NCI-H146 (cell line): ENCODE measurements at regions not wholly inside any gene's neighbourhood (a gene's known extent, or its start where the extent isn't known, plus 50 kb on each side); places are given as distances from the start of the nearest gene placed in this dataset.
"Not testable (repeated sequence)": the region's sequence is repeated elsewhere in the genome, so short reads cannot be mapped to it uniquely, and the experiment has no call there.

ENCODE experiments used
- DNase-seq: peaks from one replicate; lab custom pipeline; 2025; lab: John Stamatoyannopoulos, UW

DNA sequence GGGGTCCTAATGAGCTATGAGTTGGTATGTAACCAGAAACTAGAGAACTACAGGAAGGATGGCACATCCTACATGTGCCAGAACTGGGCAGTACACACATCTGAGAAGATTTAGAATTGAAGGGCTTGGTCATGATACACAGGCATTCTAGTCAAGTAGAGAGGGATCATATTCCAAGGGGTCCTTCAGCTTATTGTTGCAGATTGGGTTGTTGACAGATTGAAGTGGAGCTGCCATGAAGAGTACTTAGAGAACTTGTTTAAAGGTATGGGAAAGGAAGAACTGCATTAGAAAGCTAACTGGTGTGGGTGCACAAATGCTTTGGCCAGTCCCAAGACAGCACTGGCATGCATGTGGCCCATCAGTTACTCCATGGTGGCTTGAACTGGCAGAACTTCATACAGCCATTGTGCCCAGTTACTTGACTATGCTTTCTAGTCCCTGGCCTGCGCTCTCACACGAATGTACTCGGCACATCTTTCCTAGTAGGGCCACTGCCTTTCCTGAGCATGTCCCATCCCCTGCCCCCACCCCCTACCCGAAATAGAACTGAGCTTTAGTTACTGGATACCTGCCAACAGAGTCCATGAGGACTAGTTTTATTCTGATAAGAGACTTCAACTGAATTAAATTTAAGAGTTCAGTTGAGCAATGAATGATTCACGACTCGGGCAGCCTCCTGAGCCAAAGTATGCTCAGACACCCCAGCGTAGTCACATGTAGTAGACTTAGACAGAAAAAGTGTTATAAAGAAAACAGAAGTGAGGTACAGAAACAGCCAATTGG is 64.0 kb downstream of the CCNG2 start:
- DNase-seq: no peak

DNA sequence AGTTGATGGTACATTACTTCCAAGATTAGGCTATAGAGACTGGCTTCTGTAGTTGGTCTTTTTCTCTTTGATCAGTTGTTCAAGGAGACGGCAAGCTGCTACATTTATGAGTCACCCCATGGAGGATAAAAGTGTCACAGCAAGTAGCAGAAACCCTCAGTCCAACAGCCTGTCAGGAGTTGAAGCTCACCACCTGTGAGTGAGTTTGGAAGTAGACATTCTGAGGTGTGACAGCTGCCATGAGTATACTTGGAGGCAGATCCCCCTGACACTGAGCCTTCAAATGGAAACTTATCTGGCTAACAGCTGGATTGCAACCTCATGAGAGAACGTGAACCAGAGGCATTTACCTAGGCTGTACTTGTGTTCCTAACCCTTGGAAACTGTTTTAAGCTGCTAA is 68.0 kb downstream of the CCNG2 start:
- no peak for DNase-seq

DNA sequence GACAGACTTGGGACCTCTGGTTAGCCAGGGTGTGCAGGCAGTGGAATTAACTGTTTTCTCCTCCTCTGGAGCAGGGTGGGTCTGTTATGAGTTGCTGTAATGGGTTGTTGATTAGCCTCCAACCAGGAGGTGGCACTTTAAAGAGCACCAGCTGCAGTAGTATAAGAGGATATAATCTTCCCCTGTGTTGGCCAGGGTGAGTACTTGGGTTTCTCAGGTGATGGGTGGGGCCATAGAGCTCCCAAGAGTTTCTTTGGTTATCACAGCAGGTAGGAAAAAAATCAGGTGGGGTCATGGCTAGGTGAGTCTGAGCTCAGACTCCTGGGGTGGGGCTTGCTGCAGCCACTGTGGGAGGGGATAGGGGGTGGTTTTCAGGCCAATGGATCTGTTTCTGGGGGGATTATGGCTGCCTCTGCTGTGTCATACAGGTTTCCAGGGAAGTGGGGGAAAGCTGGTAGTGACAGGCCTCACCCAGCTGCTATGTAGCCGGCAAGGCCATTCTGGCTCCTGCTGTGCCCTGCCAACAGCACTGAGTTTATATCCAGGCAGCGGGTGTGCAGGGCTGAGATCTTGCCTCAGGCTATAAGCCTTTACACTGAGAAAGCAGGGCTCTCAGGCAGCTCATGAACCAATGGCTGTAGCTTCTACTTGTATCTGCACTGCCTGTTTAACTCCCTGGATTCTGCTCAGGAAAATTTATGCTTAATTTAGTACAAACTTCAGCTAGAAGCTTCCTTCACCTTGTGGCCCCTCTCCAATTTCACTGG is 70.1 kb downstream of the CCNG2 start:
- DNase-seq: no peak

DNA sequence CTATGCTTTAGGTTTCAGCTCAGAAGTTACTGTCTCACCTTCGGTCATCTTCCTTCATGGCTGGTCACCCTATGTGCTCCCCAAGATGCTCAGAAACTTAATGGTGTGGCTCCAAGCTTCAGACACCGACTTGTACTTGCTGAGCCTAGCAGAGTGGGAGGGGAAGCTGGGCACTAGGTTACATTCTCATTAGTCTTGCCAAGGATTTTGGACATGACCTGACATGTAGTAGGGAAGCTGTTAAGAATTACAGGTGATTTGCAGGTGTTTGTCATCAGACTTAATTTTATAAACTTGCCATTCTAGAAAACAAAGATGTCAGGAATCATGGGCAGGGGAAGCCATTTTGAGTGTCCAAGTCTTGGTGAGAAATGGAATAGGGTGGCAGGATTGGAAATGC is 72.4 kb downstream of the CCNG2 start:
- DNase-seq: no peak

DNA sequence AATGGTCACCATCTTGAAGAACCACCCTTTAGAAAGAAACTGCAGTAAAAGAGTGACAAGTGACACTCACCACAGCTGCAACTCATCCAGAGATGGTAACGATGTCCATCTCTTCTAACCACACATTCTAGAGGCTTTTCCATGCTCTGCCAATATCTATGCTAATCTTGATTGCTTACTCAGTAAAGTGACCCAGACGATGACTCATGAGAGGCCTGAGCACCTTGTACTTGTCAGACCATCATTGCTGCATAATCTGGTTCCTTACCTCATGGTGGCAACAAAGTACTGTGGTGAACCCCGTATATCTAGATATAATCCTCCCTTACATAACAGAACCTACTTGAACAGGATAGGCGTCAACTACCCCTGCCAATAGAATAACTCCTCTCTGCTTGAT is 75.6 kb downstream of the CCNG2 start:
- DNase-seq: no peak

DNA sequence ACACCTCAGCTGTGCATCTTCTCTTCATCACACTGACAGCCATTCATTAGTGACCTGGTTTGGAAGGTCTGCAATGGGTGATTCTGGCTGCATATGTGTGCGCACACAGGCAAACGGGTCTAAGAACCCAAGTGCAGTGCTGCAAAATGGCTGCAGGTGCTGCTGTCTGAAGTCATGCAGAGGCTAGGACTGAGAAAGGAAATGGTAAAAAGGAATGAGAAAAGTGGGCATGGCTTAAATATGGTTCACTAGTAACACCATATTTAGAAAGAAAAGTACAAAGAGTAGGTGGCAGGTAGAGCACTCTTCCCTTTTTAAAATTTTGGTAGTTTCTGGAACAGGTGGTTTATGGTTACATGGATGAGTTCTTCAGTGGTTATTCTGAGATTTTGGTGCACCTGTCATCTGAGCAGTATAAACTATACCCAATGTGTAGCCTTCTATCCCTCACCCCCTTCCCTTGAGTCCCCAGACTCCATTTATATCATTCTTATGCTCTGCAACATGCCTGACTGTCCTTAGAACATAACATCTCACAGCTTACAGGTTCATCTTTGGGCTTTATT is 78.4 kb downstream of the CCNG2 start:
- no peak for DNase-seq

DNA sequence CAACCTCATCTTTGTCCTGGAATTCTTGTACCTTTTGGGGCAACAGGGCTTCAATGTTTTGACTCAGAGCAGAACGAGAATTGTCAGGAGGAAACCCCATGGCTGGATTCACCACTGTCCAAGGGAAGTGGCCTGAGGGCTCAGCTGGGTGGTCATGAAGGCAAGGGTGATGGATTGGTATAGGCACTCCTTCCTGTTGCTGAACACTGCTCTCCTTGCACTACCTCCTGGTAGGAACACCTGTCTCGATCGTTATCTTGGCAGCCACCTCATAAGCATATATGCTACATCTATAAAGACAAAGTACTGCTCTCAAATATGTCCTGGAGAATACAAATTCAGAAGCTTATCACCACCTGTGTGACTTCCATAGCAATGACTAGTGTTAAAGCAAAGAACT is 79.8 kb downstream of the CCNG2 start:
- DNase-seq: no peak

DNA sequence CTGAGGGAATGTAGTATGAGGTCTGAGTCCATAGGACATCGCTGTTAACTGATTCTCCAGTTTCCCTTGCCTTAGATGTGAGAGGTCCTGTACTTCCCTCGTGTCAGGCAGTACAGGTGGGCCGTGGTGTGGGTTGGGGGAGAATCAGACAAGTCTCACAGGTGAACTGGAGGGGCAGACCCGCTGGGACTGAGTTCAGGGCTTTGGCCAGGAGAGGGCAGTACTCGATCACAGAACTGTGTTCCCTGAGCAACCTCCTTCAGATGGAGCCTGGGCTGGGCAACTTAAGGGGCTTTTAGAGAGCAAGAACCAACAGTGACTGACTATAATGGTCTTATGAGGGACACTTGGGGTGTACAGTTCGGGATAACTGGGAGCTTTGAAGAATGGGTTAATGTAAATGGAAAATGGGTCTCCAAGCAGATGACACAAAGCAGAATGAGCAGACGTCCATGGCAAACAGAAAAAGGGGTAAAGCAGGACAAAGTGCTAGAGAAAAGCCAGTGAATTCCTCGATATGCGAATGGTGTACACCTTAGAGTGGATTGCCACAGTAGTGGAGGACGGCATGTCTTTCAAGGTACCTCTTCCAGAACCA is 83.6 kb downstream of the CCNG2 start:
- DNase-seq: peak; percentile 40

DNA sequence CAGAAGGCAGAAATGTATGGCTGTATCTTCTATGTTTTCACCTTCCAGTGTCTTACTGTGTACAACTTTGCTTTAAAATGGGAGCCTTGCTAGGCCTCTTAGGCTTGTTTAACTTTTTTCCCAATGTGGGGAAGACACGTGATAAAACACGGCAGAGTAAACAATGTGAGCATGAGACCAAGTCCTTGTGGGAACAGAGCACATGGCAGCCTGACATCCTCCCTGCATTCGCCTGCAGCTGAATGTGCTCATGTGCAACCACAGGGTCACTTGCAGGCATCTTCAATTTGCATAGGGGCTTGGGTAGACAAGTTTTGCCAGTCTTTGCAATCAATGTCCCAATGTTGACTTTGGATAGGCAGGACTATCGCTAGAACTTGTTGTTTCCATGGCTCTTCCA is 91.8 kb downstream of the CCNG2 start:
- no peak for DNase-seq

DNA sequence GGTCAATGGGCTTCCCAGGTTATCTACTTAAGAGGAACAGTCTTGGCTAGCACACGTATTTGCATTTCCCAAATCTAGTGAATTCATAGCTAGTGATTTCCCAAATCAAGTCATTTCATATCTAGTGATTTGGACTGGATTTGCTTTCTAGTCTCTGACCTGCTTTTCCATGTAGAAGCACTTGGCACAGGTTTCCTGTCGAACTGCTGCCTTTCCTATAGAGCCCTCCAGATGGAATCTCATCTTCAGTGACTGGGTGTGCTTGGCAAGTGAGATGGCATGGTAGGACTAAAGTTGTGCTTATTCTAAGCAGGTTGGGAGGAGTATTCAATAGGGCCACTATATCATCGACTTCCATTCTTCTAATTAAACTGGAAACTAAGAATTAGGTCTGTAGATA is 94.7 kb downstream of the CCNG2 start:
- DNase-seq: no peak

DNA sequence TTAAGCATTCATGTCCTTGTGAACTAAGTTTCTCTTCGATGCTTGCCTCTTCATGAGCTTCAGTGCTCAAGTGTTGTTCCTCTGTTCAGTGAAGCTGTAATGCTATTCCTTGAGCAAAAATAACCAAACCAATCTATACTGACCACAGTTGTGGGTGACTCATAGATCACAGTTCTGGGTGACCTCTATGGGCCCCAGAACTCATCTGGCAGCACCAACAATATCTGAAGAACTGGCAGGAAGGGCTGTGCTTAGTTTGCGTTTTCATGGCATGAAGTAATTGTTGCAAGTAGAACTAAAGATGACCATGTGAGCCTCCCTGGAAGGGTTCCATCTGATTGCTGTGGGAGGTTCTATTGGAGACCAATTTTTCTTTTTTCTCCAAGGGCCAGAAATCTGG is 106.2 kb downstream of the CCNG2 start:
- DNase-seq: no peak

DNA sequence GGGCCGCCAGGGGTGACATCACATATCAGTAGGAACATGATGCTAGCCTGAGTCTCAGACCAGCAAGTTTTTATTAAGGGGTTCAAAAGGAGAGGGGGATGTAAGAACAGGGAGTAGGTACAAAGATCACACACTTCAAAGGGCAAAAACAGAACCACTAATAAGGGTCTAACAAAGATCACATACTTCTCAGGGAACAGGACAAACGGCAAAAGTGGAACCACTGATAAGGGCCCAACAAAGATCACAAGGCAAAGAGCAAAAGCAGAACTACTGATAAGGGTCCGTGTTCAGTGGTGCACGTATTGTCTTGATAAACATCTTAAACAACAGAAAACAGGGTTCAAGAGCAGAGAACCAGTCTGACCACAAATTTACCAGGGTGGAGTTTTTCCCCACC is 107.0 kb downstream of the CCNG2 start:
- DNase-seq: not testable (repeated sequence)

DNA sequence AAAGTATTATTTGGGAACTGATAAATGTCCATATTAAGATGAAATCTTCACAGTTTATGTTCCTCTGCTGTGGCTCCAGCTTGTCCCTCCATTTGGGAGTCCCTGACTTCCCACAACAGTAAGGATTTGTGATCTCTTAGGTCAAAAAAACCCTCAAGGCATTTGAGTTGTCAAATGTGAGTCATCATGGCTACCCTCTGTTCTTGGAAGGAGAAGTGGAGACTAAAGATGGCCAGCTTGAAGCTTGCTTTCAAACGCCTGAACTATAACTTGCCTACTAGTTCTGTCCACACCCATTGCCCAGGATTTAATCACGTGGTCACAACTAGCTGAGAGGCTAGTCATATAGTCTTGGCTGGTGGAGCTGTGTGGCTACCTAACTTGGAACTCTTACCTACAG is 107.8 kb downstream of the CCNG2 start:
- no peak for DNase-seq

DNA sequence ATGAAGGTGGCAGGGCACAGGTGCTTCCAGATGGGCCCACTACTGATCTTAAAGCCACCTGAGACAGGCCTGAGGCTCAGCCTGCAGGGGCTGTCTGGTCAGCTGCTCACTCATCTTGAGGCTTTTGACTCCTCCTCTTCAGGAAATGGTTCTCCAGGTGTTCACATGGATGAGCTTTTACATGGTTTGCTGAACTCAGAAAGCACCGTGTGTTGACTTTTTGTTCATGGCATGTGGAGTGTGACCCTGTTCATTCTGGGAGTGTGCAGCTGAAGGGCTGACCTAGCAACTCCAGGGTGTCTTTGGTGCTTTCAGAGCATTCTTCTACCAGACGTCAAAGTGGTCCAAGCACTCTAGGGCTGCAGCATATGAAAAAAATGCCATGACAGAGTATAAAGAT is 111.1 kb downstream of the CCNG2 start:
- DNase-seq: no peak

DNA sequence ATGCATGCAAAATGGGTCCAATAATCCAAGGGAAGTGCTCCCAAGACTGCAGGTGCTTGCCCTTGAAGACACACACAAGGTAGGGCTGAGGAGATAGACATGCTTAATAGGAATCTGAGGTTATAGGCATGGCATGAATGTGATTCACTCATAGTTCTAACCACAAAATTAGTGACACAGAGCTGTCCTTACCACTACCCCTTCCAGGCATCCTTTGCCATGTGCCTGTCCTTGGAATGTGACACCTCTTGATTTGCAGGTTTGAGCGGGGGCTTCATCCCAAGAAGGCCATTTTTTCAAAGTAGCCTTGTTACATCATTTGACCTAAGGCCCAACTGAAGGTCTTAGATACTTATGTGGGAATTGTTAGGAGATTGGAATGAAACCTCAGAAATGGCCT is 112.5 kb downstream of the CCNG2 start:
- DNase-seq: no peak

DNA sequence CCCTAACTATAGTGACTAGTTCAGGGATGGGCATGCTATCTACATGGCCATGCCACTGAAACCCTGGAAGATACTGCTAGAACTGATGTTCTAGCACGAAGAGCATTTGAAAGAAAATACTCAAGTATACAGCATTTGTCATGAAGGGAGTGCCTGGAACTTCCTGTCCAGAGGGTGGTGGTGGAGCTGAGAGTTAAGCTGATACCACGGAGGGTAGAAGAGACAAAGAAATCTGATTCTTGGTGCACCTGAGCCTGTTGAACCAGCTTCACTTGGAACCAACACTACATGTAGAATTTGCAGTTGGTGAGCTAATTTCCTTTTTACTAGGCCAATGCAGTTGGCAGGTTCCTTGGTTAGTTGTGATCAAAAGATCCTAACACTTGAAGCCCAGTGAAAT is 116.4 kb downstream of the CCNG2 start:
- no peak for DNase-seq

DNA sequence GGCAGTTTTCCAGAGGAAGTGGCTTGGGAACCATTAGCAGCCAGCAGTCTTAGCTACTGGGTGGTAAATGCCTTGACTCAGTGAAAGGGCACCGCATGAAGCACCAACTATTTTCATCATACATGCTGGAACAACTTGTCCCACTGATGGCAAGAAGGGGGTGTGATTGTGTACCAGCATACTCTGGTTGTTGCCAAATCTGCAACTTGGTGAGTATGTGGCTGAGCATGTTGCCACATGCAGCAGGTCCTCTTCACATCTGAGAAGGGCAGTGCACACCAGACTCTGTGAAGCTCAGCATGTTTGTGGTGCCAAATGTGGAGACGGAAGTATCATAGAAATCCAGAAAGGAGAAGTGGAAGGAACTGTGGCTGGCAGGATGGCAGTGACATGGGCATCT is 122.1 kb downstream of the CCNG2 start:
- not testable (repeated sequence) for DNase-seq

DNA sequence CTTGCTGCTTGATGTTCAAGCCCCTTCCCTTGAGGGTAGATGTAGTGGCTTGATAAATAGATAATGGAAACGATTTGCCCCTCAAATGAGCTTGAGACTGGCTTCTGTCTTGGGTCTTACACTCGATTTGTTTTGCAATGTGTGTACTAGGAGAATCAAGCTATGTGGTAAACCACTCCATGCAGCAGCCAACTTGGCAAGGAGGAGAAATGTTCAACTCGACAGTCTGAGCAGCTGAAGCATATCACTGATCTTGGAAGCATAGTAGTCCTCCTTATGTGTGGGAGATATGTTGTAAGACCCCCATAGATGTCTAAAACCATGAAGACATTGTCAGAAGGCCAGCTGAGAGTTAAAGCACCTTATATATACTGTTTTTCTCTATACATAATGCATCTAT is 125.3 kb downstream of the CCNG2 start:
- DNase-seq: no peak

DNA sequence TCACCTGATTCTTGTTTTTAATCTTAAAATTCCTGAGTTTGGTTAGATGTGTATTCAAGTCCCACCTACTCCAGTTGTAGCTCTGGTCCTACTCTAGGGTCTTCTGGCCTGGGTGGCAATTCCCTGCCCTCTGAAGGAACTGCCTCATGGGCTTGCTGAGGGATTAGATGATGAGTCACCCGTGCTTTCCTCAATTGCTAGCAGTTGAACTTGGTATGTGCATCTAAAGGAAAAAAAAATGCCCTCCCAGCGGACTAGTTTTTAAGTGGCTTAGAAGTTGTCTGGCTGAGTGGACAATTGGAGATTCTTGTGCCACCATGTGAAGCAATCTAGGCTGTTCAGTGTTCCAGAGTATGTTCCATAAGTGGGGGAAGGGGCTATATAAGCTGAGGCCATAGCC is 127.0 kb downstream of the CCNG2 start:
- no peak for DNase-seq

DNA sequence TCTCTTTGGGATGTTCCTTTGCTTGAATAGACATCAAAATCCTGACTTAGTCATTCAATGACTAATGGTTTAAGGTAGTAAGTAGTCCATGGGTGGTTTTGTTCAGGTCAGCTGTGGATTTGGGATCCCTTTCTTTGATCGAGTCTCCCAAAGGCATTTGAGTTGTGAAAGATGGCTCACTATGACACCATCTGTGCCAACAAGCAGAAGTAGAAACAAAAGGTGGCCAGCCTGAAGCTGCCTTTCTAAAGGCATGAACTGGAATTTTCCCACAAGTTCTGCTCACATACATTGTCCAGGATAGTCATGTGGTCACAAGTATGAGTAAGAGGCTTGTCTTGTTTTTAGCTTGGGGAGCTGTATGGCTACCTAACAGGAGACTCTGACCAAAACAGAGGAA is 129.9 kb downstream of the CCNG2 start:
- DNase-seq: no peak

DNA sequence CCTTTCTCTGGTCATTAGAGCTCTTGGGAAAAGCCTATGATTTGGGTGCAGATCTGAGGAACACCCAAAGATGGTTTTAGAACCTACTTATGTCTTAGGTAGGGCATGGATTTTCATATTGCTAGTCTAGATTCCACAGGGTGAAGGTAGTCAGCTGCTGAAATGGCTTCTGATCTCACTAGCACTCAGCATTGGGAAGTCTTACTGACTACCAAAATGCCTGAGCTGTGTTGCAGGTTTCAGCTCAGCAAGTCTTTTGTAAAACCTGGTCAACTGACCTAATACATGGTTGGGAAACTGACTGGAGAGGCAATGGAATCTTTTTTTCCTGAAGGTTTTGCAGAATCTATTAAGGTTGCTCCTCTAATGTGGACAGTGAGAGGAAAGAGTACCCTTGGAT is 136.4 kb downstream of the CCNG2 start:
- DNase-seq: no peak

DNA sequence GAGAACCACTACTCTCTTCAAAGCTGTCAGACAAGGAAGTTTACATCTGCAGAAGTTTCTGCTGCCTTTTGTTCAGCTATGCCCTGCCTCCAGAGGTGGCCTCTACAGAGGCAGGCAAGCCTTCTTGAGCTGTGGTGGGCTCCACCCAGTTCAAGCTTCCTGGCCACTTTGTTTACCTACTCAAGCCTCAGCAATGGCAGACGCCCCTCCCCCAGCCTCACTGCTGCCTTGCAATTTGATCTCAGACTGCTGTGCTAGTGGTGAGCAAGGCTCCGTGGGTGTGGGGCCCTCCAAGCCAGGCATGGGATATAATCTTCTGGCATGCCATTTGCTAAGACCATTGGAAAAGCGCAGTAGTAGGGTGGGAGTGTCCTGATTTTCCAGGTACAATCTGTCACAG is 144.0 kb downstream of the CCNG2 start:
- DNase-seq: not testable (repeated sequence)

DNA sequence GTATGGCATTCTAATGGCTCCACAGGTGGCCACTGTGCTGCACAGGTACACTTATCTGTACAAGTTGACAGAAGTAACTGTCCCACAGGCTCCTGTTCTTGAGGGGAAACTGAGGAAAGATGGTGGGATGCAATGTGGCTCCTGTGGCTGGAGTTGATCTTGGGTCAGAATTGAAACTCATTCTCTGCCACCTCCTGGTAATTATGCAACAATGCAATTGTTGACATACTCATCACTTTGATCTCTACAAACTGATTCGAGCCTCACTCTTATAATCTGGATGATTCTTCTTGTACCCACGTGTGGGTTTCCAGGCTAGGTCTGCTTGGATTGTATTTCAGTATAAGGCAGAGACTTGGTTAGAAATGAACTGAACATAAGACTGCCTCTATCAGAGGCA is 148.8 kb downstream of the CCNG2 start:
- DNase-seq: no peak
